Astrocyte (in vitro differentiated cells and primary cell): ENCODE measurements at regions not wholly inside any gene's neighbourhood (a gene's known extent, or its start where the extent isn't known, plus 50 kb on each side); places are given as distances from the start of the nearest gene placed in this dataset.

Experiments
- CTCF ChIP-seq: IDR thresholded peaks from 2 replicates; pipeline ENCODE4 v1.5.1; 2011; ENCODE audit warnings: low read depth, mild to moderate bottlenecking, inconsistent platforms, low read length, moderate library complexity; ENCODE audit not compliant: insufficient read depth
- EZH2 ChIP-seq: IDR thresholded peaks from 2 replicates; pipeline ENCODE4 v1.6.1; 2012; ENCODE audit warnings: mild to moderate bottlenecking, low read length, inconsistent platforms; ENCODE audit not compliant: insufficient read depth

GRCh38 chr1:244915736-244916135, 51.4 kb upstream of the HNRNPU start:
- TF ChIP-seq CTCF (no peak), EZH2 (no peak)
